Thyroid gland (tissue), 4 donors: ENCODE measurements at regions not wholly inside any gene's neighbourhood (a gene's known extent, or its start where the extent isn't known, plus 50 kb on each side); places are given as distances from the start of the nearest gene placed in this dataset.

ENCODE experiments used
- DNase-seq, 2 donors: peaks; one replicate each; pipeline ENCODE4 v3.0.0-alpha.2; 2019
- H3K27ac ChIP-seq, 3 donors: fragments of 200-600 bp; sonication (generic); 1 replicate in 2 of 3; 2 replicates in 1 of 3; pipeline ENCODE4 v1.5.1; 2016 to 2019; ENCODE audit warnings: mild to moderate bottlenecking in 1 of 3, moderate library complexity in 1 of 3
- H3K27me3 ChIP-seq: fragments of 200-600 bp; sonication (generic); one replicate; pipeline ENCODE4 v1.5.1; 2019
- H3K36me3 ChIP-seq, 2 donors: fragments of 200-600 bp; sonication (generic); one replicate each; pipeline ENCODE4 v1.5.1; 2016 to 2019
- H3K4me1 ChIP-seq, 2 donors: fragments of 200-600 bp; sonication (generic); one replicate each; pipeline ENCODE4 v1.5.1; 2017 to 2019
- H3K4me3 ChIP-seq, 3 donors: fragments of 200-600 bp; sonication (generic); replicated peaks in 1 of 3; 1 replicate in 2 of 3; 2 replicates in 1 of 3; pipeline ENCODE4 v1.5.1; 2016; ENCODE audit warnings: mild to moderate bottlenecking in 1 of 3
- H3K9me3 ChIP-seq: fragments of 200-600 bp; sonication (generic); one replicate; pipeline ENCODE4 v1.5.1; 2017
- POLR2A ChIP-seq, 2 donors: fragments of 450-650 bp; IDR thresholded peaks; one replicate each; pipeline ENCODE4 v1.6.1; 2017; ENCODE audit warnings: antibody characterized with exemption in 2 of 2, mild to moderate bottlenecking in 2 of 2, moderate library complexity in 1 of 2
- WGBS, 2 donors: methylation state at CpG; one replicate each; pipeline ENCODE4 v1.1.5; 2017; 5-methylcytosine and 5-hydroxymethylcytosine counted together
- intact Hi-C: fragments of 100-400 bp; cut with DNase I; formaldehyde crosslinking; loops from one replicate; pipeline ENCODE4 v1.15.1; 2023
- TF ChIP-seq, protein P1 (sequence below), 6 experiments: fragments of 200-600 bp in 3 of 6; fragments of 450-650 bp in 3 of 6; sonication (generic) in 3 of 6; IDR thresholded peaks; one replicate each; pipeline ENCODE4 v1.5.1; 2016 to 2019; ENCODE audit warnings: antibody characterized with exemption in 6 of 6, mild to moderate bottlenecking in 2 of 6, inconsistent platforms in 1 of 6, moderate library complexity in 1 of 6

DNA sequence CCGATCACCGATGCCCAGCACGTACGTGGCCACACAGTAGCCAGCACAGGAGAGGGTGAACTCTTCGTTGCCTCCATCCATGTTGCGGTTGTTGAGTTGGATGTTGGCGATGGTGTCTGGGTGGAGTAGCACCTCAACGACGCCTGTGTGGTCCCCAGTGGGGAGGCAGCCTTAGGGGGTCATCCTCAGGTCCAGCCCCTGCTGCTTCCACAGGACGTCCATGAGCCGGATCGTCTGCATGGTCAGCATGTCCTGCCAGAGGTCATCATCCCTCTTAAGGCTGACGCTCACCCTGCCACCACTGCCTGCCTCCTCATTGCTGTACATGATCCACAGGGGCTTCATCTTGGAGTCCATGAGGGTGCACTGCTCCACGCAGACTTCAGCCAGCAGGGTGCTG is 369.3 kb downstream of the CMPK2 start:
- intact Hi-C loops = no loop called here
- TF ChIP-seq, protein P1, sequence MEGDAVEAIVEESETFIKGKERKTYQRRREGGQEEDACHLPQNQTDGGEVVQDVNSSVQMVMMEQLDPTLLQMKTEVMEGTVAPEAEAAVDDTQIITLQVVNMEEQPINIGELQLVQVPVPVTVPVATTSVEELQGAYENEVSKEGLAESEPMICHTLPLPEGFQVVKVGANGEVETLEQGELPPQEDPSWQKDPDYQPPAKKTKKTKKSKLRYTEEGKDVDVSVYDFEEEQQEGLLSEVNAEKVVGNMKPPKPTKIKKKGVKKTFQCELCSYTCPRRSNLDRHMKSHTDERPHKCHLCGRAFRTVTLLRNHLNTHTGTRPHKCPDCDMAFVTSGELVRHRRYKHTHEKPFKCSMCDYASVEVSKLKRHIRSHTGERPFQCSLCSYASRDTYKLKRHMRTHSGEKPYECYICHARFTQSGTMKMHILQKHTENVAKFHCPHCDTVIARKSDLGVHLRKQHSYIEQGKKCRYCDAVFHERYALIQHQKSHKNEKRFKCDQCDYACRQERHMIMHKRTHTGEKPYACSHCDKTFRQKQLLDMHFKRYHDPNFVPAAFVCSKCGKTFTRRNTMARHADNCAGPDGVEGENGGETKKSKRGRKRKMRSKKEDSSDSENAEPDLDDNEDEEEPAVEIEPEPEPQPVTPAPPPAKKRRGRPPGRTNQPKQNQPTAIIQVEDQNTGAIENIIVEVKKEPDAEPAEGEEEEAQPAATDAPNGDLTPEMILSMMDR (IDR thresholded peaks at IDR 0.05) = no peak
- TF ChIP-seq POLR2A (IDR thresholded peaks at IDR 0.05) = no peak
- no peaks in the 10 kb centered on the region for H3K27me3 ChIP-seq
- 95 to 96% methylated on average over 13 to 14 of the region's 14 CpGs for WGBS, 2 donors
- no peak overlapping the region for H3K4me3 ChIP-seq
- no peaks in the 10 kb centered on the region for H3K9me3 ChIP-seq
- H3K4me1 ChIP-seq = no peaks in the 10 kb centered on the region
- H3K27ac ChIP-seq = no peak overlapping the region
- H3K36me3 ChIP-seq = no peaks in the 10 kb centered on the region
- no peak for DNase-seq

GRCh38 chr2:6497048-6497447 is 368.7 kb downstream of the CMPK2 start:
- H3K4me3 ChIP-seq = no peak overlapping the region
- no peak for DNase-seq
- H3K36me3 ChIP-seq = no peaks in the 10 kb centered on the region
- intact Hi-C loops = no loop called here
- H3K4me1 ChIP-seq = no peaks in the 10 kb centered on the region
- no peak overlapping the region for H3K27ac ChIP-seq
- 97 to 100% methylated on average over 1 of the region's 1 CpG for WGBS, 2 donors
- no peaks in the 10 kb centered on the region for H3K9me3 ChIP-seq
- no peak for TF ChIP-seq POLR2A (IDR thresholded peaks at IDR 0.05)
- H3K27me3 ChIP-seq = no peaks in the 10 kb centered on the region

- intact Hi-C loops = no loop called here
- 93 to 96% methylated on average over 6 of the region's 6 CpGs for WGBS, 2 donors
These were observed 366.9 kb downstream of the CMPK2 start for GRCh38 chr2:6498841-6499240.

DNA sequence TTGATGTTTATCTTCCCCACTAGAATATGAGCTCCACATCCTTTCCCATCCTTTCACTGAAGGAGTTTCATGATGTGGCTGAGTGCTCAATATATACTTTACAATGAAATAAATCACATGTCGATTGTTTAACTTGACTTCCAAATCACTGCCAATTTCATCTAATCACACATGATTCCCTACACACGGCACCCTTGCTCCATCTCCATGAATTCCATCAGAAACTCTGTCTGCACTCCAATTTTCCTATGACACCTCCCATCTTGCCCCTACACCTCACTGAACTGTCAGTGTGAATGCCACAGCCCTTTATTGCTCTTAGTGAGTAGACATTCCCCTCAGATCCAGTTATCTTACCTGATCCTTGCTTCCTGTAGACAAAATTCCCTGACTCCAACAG is 366.0 kb downstream of the CMPK2 start:
- Histone ChIP-seq H3K36me3 (no peaks in the 10 kb centered on the region), H3K27me3 (no peaks in the 10 kb centered on the region), H3K4me1 (no peaks in the 10 kb centered on the region), H3K27ac (no peak overlapping the region), H3K4me3 (no peak overlapping the region), H3K9me3 (no peaks in the 10 kb centered on the region)
- TF ChIP-seq, protein P1 (IDR thresholded peaks at IDR 0.05) = no peak
- no peak for TF ChIP-seq POLR2A (IDR thresholded peaks at IDR 0.05)
- 89 to 94% methylated on average over 2 of the region's 2 CpGs for WGBS, 2 donors
- DNase-seq = no peak
- intact Hi-C loops = no loop called here

More at GRCh38 chr2:6498841-6499240, 366.9 kb downstream of the CMPK2 start:
- no peaks in the 10 kb centered on the region for H3K36me3 ChIP-seq
- no peaks in the 10 kb centered on the region for H3K27me3 ChIP-seq
- TF ChIP-seq POLR2A (IDR thresholded peaks at IDR 0.05) = no peak
- TF ChIP-seq, protein P1 (IDR thresholded peaks at IDR 0.05) = no peak
- DNase-seq = no peak
- no peak overlapping the region for H3K4me3 ChIP-seq
- no peaks in the 10 kb centered on the region for H3K4me1 ChIP-seq
- no peak overlapping the region for H3K27ac ChIP-seq
- no peaks in the 10 kb centered on the region for H3K9me3 ChIP-seq

DNA sequence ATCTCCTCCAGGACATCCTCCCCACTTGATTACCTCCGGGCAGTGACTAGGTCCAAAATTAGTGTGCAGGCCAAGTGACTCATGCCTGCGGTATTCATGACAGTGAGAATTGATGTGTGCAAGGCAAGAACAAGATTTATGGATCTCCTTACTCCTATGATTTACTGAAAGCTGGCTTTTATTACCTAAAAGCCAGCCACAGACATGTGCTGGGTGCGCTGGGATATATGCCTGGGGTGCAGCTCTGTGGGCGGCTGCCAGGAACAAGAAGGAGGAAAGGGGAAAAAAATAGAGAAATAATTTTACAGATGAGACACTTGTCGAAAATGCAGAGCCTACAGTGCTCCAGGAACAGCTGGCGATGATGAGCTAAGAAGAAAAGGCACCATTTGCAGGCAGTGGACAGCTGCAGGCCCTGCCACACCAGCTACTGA is 359.3 kb downstream of the CMPK2 start:
- no peaks in the 10 kb centered on the region for H3K9me3 ChIP-seq
- no peaks in the 10 kb centered on the region for H3K36me3 ChIP-seq
- no peaks in the 10 kb centered on the region for H3K4me1 ChIP-seq
- intact Hi-C loops = no loop called here
- no peak overlapping the region for H3K4me3 ChIP-seq
- no peaks in the 10 kb centered on the region for H3K27me3 ChIP-seq
- no peak for DNase-seq
- TF ChIP-seq, protein P1 (IDR thresholded peaks at IDR 0.05) = no peak
- TF ChIP-seq POLR2A (IDR thresholded peaks at IDR 0.05) = no peak
- no peak overlapping the region for H3K27ac ChIP-seq
- 60 to 83% methylated on average over 6 of the region's 6 CpGs for WGBS, 2 donors

DNA sequence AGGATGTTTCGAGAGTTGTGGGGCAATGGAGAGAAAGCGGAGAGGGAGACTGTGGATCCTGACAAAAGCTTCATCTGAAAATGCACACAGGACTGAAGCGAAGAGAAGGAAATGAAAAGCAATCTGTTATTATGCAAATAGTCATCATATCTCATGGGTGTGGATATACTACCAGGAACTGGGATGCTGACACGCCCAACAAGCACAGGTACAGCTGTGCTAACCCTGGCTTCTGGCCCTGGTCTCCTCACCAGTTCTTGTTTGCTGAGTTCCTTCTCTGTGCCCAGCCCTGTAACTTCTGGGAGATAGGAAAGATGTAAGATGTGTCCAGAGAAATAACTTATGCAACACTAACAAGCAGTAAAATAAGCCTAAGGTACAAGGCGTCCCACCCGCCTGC is 358.8 kb downstream of the CMPK2 start:
- no peak overlapping the region for H3K4me3 ChIP-seq
- intact Hi-C loops = no loop called here
- no peak for DNase-seq
- no peak overlapping the region for H3K27ac ChIP-seq
- no peaks in the 10 kb centered on the region for H3K4me1 ChIP-seq
- no peaks in the 10 kb centered on the region for H3K27me3 ChIP-seq
- no peaks in the 10 kb centered on the region for H3K9me3 ChIP-seq
- WGBS, 2 donors = 76 to 89% methylated on average over 6 of the region's 6 CpGs
- TF ChIP-seq POLR2A (IDR thresholded peaks at IDR 0.05) = no peak
- TF ChIP-seq, protein P1 (IDR thresholded peaks at IDR 0.05) = no peak
- no peaks in the 10 kb centered on the region for H3K36me3 ChIP-seq
